GM12865 (cell line): ENCODE measurements at regions not wholly inside any gene's neighbourhood (a gene's known extent, or its start where the extent isn't known, plus 50 kb on each side); places are given as distances from the start of the nearest gene placed in this dataset.

Experiments
- DNase-seq: peaks from one replicate; pipeline ENCODE4 v3.0.0; 2010; ENCODE audit warnings: low read depth
- H3K4me3 ChIP-seq: 2 replicates; pipeline ENCODE4 v1.5.1; 2011; ENCODE audit warnings: mild to moderate bottlenecking, low read depth, low read length, control low read depth
- CTCF ChIP-seq: IDR thresholded peaks from 2 replicates; pipeline ENCODE4 v1.5.1; 2011; ENCODE audit warnings: low read length, control low read depth, low read depth, inconsistent platforms; ENCODE audit not compliant: insufficient read depth; ENCODE audit errors: missing control alignments

- TF ChIP-seq CTCF, result no peak
- DNase-seq, result no peak
- H3K4me3 ChIP-seq, result no peak overlapping the region
Observed at GRCh38 chr11:92870196-92870832, 99.1 kb upstream of the MTNR1B start.

- no peak for DNase-seq
- no peak for TF ChIP-seq CTCF
- H3K4me3 ChIP-seq, result no peak overlapping the region
Observed at GRCh38 chr11:92873551-92873950, 95.9 kb upstream of the MTNR1B start.

GRCh38 chr11:92875473-92875872 is 94.0 kb upstream of the MTNR1B start:
- no peak for TF ChIP-seq CTCF
- no peak for DNase-seq
- H3K4me3 ChIP-seq, result no peak overlapping the region

- no peak overlapping the region for H3K4me3 ChIP-seq
- TF ChIP-seq CTCF, result no peak
- no peak for DNase-seq
Observed at GRCh38 chr11:92879086-92879485, 90.4 kb upstream of the MTNR1B start.

GRCh38 chr11:92880381-92880780 is 89.1 kb upstream of the MTNR1B start:
- H3K4me3 ChIP-seq, result no peak overlapping the region
- no peak for DNase-seq
- no peak for TF ChIP-seq CTCF

GRCh38 chr11:92881940-92882450 is 87.5 kb upstream of the MTNR1B start:
- DNase-seq, result no peak
- TF ChIP-seq CTCF, result no peak
- H3K4me3 ChIP-seq, result no peak overlapping the region
